GM18517 (cell line): ENCODE measurements at regions not wholly inside any gene's neighbourhood (a gene's known extent, or its start where the extent isn't known, plus 50 kb on each side); places are given as distances from the start of the nearest gene placed in this dataset.

ENCODE experiments used
- ATAC-seq: cut with Tn5 transposase; IDR thresholded peaks from one replicate; pipeline ENCODE4 v1.9.1; 2021; ENCODE audit warnings: mild to moderate bottlenecking, moderate library complexity; ENCODE audit not compliant: unreplicated experiment

GRCh38 chr20:58139849-58140786 lies 88.3 kb downstream of the ANKRD60 start:
- ATAC-seq, result no peak

- no peak for ATAC-seq
Observed at GRCh38 chr20:58138395-58138794, 90.1 kb downstream of the ANKRD60 start.

GRCh38 chr20:58137651-58138265 lies 90.7 kb downstream of the ANKRD60 start:
- no peak for ATAC-seq

GRCh38 chr20:58137236-58137635 lies 91.2 kb downstream of the ANKRD60 start:
- no peak for ATAC-seq

- no peak for ATAC-seq
Observed at GRCh38 chr20:58136149-58136484, 92.3 kb downstream of the ANKRD60 start.

- ATAC-seq, result no peak
Observed at GRCh38 chr20:58135441-58136148, 92.9 kb downstream of the ANKRD60 start.

GRCh38 chr20:58133020-58133808 lies 95.2 kb downstream of the ANKRD60 start:
- ATAC-seq, result no peak

- no peak for ATAC-seq
Observed at GRCh38 chr20:58131551-58132142, 96.8 kb downstream of the ANKRD60 start.

GRCh38 chr20:58131151-58131550 lies 97.3 kb downstream of the ANKRD60 start:
- ATAC-seq, result no peak

- ATAC-seq, result no peak
Observed at GRCh38 chr20:58130581-58130980, 97.9 kb downstream of the ANKRD60 start.

GRCh38 chr20:58130156-58130555 lies 98.3 kb downstream of the ANKRD60 start:
- ATAC-seq, result no peak

- ATAC-seq, result no peak
Observed at GRCh38 chr20:58129721-58130151, 98.7 kb downstream of the ANKRD60 start.

- no peak for ATAC-seq
Observed at GRCh38 chr20:58128635-58129625, 99.5 kb downstream of the ANKRD60 start.

GRCh38 chr20:58127701-58128111 lies 100.7 kb downstream of the ANKRD60 start:
- ATAC-seq, result no peak

- no peak for ATAC-seq
Observed at GRCh38 chr20:58125726-58126125, 102.7 kb downstream of the ANKRD60 start.

GRCh38 chr20:58117944-58118343 lies 110.5 kb downstream of the ANKRD60 start:
- ATAC-seq, result no peak

- no peak for ATAC-seq
Observed at GRCh38 chr20:58116505-58116904, 111.9 kb downstream of the ANKRD60 start.

- no peak for ATAC-seq
Observed at GRCh38 chr20:58113716-58114115, 114.7 kb downstream of the ANKRD60 start.
